Calu3 (cell line): ENCODE measurements at regions not wholly inside any gene's neighbourhood (a gene's known extent, or its start where the extent isn't known, plus 50 kb on each side); places are given as distances from the start of the nearest gene placed in this dataset.

ENCODE experiments used
- BruUV-seq: library from RNA; stranded (reverse); fragments of 400-500 nt; replicated peaks from 2 replicates; lab custom pipeline; 2021; lab: Mats Ljungman, UMichigan
- CTCF ChIA-PET: fragments of 300-600 bp; sonication (Branson Sonifier 250); formaldehyde crosslinking; loops from one replicate; lab custom pipeline; 2022; ENCODE audit warnings: antibody characterized with exemption; lab: Charles Lee
- DNase-seq: peaks from one replicate; pipeline ENCODE4 v3.0.0; 2022
- H3K27ac Mint-ChIP-seq: one replicate; pipeline ENCODE4 v1.8.0; 2022; ENCODE audit warnings: mixed read lengths; ENCODE audit not compliant: unreplicated experiment
- H3K27me3 Mint-ChIP-seq: one replicate; pipeline ENCODE4 v1.8.0; 2022; ENCODE audit warnings: mixed read lengths; ENCODE audit not compliant: unreplicated experiment
- H3K36me3 Mint-ChIP-seq: one replicate; pipeline ENCODE4 v1.8.0; 2022; ENCODE audit warnings: mild to moderate bottlenecking, moderate library complexity, mixed read lengths; ENCODE audit not compliant: insufficient read depth, unreplicated experiment
- H3K4me1 Mint-ChIP-seq: one replicate; pipeline ENCODE4 v1.8.0; 2022; ENCODE audit warnings: mild to moderate bottlenecking, low read depth, mixed read lengths; ENCODE audit not compliant: unreplicated experiment
- H3K4me3 Mint-ChIP-seq: one replicate; pipeline ENCODE4 v1.8.0; 2022; ENCODE audit warnings: mild to moderate bottlenecking, low read depth, moderate library complexity, mixed read lengths; ENCODE audit not compliant: unreplicated experiment
- H3K9me3 Mint-ChIP-seq: one replicate; pipeline ENCODE4 v1.8.0; 2022; ENCODE audit warnings: low read depth, mixed read lengths; ENCODE audit not compliant: unreplicated experiment
- intact Hi-C: fragments of 100-400 bp; cut with micrococcal nuclease; formaldehyde crosslinking; loops from one replicate; pipeline ENCODE4 v1.10.0; 2022; ENCODE audit not compliant: unreplicated experiment
- TF ChIP-seq, protein P1 (sequence below): fragments of 200-600 bp; IDR thresholded peaks from one replicate; pipeline ENCODE4 v1.8.0; 2022; ENCODE audit warnings: antibody characterized with exemption; ENCODE audit not compliant: unreplicated experiment

- TF ChIP-seq, protein P1, sequence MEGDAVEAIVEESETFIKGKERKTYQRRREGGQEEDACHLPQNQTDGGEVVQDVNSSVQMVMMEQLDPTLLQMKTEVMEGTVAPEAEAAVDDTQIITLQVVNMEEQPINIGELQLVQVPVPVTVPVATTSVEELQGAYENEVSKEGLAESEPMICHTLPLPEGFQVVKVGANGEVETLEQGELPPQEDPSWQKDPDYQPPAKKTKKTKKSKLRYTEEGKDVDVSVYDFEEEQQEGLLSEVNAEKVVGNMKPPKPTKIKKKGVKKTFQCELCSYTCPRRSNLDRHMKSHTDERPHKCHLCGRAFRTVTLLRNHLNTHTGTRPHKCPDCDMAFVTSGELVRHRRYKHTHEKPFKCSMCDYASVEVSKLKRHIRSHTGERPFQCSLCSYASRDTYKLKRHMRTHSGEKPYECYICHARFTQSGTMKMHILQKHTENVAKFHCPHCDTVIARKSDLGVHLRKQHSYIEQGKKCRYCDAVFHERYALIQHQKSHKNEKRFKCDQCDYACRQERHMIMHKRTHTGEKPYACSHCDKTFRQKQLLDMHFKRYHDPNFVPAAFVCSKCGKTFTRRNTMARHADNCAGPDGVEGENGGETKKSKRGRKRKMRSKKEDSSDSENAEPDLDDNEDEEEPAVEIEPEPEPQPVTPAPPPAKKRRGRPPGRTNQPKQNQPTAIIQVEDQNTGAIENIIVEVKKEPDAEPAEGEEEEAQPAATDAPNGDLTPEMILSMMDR: no peak
- CTCF ChIA-PET: no interaction called here
- BruUV-seq: no TSS peak
- Mint-ChIP-seq H3K9me3 (peaks cover 2% of the 10 kb centered on the region), H3K4me3 (no peak overlapping the region), H3K27me3 (no peaks in the 10 kb centered on the region), H3K27ac (no peak overlapping the region), H3K36me3 (no peaks in the 10 kb centered on the region), H3K4me1 (peaks cover 8% of the 10 kb centered on the region)
- intact Hi-C loops: no loop called here
- DNase-seq: no peak
Observed at GRCh38 chr9:561427-561826, 280.1 kb upstream of the DMRT1 start.

GRCh38 chr9:563200-563599, 278.3 kb upstream of the DMRT1 start:
- H3K9me3 Mint-ChIP-seq: peaks cover 2% of the 10 kb centered on the region
- DNase-seq: no peak
- H3K36me3 Mint-ChIP-seq: no peaks in the 10 kb centered on the region
- H3K27me3 Mint-ChIP-seq: no peaks in the 10 kb centered on the region
- no peak overlapping the region for H3K4me3 Mint-ChIP-seq
- no peak overlapping the region for H3K27ac Mint-ChIP-seq
- H3K4me1 Mint-ChIP-seq: peaks cover under 1% of the 10 kb centered on the region
- intact Hi-C loops: no loop called here
- no TSS peak for BruUV-seq
- TF ChIP-seq, protein P1: no peak
- CTCF ChIA-PET: no interaction called here

DNA sequence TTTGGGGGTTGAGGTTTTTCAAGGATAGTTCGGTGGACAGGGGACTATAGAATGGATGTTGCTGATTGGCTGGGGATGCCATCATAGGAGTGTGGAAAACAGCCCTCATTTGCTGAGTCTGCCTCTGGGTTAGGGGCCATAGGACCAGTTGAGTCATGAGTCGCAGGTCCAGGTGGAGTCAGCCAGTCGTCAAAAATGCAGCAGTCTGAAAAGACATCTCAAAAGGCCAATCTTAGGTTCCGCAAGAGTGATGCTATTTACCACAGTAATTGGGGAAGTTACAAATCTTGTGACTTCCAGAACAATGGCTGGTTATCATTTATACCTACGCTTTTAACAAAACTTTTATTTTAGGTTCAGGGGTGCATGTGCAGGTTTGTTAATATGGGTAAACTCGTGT, 276.0 kb upstream of the DMRT1 start:
- Mint-ChIP-seq H3K36me3 (no peaks in the 10 kb centered on the region), H3K9me3 (peaks cover 2% of the 10 kb centered on the region), H3K4me3 (no peak overlapping the region), H3K4me1 (no peaks in the 10 kb centered on the region), H3K27me3 (no peaks in the 10 kb centered on the region), H3K27ac (no peak overlapping the region)
- no peak for DNase-seq
- CTCF ChIA-PET: no interaction called here
- intact Hi-C loops: no loop called here
- BruUV-seq: no TSS peak
- TF ChIP-seq, protein P1: no peak

DNA sequence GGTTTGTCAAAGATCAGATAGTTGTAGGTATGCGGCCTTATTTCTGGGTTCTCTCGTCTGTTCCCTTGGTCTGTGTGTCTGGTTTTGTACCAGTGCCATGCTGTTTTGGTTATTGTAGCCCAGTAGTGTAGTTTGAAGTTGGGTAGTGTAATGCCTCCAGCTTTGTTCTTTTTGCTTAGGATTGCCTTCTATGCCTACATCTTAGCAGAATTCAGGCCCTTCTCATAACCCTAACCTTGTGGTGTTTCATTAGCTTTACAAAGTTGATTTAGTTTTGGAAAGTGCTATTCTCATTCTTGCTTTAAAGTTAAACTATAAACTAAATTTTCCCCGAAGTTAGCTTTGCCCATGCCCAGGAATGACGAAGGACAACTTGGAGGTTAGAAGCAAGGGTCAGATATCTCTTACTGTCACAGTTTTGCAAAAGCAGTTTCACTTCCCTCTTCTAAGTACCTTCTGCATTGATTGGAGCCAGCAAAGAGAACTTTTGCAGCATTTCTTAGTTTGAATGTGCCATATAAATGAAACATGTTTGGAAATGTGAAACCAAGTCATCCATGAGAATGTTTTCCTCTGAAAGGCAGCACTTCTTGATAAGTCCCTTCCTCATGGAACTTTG, 274.3 kb upstream of the DMRT1 start:
- H3K4me1 Mint-ChIP-seq: no peaks in the 10 kb centered on the region
- no peaks in the 10 kb centered on the region for H3K36me3 Mint-ChIP-seq
- TF ChIP-seq, protein P1: no peak
- no peaks in the 10 kb centered on the region for H3K27me3 Mint-ChIP-seq
- no peak for DNase-seq
- peaks cover 2% of the 10 kb centered on the region for H3K9me3 Mint-ChIP-seq
- H3K27ac Mint-ChIP-seq: no peak overlapping the region
- BruUV-seq: no TSS peak
- CTCF ChIA-PET: no interaction called here
- no peak overlapping the region for H3K4me3 Mint-ChIP-seq
- intact Hi-C loops: no loop called here
